ENCODE measurements at regions not wholly inside any gene's neighbourhood (a gene's known extent, or its start where the extent isn't known, plus 50 kb on each side); places are given as distances from the start of the nearest gene placed in this dataset. TPM values are rescaled to one million over a fixed set of nuclear protein-coding genes. Genes with fewer than 3 reads are reported as not detected.

GRCh38 chr12:118925407-118925806, 55.9 kb upstream of the SRRM4 start:
- FAIRE-seq (no peak), DNase-seq (ENCODE audit: low spot score in 2 of 2) (no peak)

DNA sequence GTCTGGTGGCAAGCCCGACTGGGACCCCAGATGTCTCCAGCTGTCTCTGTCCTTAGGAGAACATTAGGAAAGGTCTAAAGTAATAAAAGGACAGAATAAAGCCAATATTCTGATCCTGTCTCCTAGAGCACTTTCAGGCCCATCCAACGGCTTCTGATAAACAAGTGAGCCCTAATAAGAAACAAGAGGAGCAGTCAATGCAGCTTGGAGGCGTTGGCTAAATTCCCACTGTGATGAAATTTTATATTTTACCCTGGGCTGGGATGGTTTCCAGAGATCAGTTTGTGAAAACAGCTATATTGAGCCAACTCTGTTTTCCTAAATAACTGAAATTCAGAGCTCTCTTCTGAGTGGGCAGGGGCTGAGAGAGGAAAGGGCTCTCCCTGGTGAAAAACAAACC, 55.5 kb upstream of the SRRM4 start:
- no peak for DNase-seq (ENCODE audit: low spot score in 2 of 2)
- FAIRE-seq: no peak

Small RNA genes lying in the stretch of these regions (small RNA-seq; reads per million reads assigned to genes)
- gene RF00428 (not detected), gene RNA5SP374 (not detected)
